ENCODE measurements at regions not wholly inside any gene's neighbourhood (a gene's known extent, or its start where the extent isn't known, plus 50 kb on each side); places are given as distances from the start of the nearest gene placed in this dataset.
A peak's percentile ranks its signal among the peaks of the same experiment; 100 is the strongest.

DNA sequence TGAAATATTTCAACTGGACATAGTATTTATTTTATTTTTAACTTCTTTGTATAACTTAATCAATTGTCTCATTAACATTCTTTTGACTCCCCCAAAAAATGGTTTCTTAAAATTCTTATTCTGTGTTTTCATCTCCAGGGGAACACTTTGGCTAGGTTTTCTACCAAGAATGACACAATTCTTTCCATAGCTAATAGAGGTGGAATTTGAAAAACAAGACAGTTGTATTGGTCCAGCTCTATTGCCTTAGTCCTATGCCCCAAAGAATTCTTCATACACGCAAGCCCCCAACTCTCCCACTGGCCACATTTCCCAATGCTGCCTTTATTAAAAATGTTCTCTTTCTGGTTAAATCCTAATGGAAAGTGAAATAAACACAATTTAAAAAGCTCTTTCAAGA lies 104.7 kb upstream of the PKDCC start:
- no peak for DNase-seq

DNA sequence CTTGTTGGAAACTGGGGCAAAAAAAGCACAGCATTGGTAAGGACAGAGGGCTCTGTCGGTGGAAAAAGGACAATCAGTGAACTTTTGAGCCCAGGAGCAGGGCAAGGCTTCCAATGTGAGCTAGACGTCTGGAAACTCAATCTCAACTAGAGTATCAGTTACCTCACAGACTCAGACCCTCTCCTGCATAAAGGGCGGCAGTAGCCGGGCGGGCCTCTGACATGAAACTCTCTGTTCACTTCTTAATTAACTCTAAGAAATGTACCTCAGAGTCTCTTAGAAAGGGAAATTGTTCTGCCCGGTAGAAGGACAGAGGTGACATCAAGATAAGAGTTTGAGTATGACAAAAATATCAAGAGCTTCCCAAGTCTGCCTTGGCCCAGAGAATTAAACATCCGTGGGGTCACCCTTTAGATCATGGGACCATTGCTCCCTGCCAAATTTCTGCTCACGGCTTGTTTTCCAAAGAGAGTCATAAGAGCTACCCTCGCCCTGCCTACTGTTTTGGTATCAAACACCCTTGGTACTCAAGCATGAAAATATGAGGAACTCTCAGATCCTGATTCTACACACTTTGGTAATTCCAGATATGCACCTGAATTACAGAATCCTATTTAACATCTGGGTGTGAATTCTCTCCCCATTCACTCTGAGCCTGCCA lies 103.5 kb upstream of the PKDCC start:
- no peak for DNase-seq

DNA sequence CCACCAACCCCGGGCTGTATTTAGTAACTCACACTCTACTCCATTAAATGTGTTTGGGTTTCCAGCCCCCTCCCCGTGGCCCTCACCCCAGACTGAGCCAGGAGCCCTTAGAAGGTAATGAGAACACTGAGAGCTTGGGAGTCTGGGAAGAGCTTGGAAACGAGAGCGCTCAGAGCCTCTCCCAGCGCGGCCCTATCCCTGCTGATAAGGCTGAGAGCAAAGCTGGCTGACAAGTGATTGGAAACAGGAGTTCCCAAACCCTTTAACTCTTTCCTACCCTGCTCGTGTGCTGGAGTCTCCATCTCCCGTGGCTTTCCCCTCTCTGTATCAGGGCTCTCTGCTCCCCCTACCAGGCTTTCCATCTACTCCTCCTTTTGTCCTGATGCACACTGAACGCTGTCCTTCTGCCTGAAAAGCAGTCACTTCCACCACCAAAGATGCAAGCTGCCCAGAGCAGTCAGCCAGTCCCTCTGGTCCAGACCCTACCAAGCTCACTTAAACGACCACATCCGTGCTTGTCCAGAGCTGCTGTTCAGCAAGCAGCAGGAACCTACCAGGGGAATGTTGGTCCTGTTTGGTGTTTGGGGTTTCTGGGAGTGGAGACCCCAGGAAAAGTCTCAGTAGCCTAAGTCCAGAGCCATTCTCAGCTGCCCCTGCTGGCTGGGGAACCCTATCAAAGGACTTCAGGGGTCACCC lies 100.0 kb upstream of the PKDCC start:
- no peak for DNase-seq

DNA sequence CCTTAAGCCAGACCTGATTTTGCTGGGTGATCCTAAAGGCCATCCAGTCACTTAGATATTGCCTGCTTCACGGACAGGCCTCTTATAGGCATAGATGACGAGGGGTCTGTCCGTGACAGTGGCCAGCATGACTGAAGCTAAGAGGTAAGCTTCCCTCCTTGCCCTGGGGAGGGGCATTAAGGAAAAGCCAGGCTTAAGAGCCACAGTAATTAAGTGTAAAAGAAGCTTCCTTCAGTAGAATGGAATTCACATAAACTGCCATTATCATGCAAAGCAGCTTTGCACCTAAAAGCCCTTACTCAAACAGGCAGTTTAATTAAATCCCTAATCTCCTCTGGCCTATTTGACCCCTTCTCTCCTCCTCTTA lies 99.4 kb upstream of the PKDCC start:
- DNase-seq, result no peak

DNA sequence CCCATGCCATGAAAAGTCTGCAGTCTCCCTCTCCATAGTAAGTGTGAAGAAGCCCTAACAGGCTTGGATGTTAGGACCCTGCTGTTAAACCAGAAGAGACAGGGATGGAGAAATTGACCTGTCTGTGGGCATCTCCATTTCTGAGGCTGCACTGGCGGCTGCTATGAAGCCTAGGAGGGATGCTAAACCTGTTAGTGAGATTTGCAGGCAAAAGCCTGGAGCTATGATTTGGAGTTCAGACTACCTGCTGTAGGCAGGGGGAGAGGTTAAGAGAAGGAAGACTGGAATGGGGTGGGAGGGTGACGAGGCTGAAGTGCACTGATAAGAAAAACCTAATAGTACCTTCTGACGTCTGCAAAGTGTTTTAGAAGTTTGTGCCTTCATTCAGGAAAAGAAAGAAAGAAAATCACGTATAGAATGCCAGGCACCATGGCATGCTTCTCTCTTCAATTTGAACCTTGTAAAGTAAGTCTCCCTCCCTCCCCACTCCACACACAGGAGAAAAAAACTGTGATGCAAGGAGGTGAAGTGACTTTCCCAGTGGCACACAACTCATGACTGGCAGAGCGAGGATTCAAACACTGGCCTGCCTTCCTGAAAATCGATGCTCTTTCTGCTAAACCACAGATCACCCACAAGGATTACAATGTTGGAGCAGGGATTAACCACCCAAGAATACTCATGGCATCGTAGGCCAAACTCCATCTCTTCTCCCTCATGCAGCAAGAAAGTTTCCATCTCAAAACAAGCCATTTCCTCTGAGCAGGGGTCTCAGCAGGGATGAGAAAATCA lies 98.5 kb upstream of the PKDCC start:
- no peak for DNase-seq

DNA sequence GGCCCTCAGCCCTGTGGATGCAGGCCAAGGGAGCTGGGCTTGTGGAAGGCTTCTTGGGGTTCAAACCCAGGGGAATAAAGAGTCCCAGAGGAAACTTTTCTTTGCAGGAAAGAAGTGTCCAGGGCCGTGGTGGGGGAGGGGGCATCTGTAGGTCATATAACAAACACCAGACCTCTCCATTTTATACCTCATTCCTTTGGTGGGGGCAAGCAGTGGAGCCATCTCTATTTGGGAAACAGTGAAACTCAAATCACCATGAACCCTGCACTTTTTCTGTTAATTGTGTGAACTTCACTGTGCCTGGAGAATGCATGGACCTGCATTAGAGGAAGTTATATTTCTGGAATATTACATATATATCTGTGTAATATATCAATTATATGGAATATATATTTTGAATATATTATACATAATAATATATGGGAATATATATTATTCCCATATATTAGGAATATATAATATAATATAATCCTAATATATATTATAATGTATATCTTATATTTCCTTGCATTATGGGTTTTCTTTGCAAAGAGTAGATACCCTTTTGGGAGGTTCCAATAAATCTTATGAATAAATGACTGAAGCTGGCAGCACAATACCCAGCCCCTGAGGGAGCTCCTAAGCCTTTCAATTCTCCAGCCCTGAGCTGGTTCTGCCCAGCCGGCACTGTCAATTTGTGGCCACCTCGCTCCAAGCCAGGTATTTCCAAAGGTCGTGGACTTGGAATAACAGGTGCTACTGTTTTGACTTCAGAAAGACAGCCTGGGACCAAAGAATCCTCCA lies 97.7 kb upstream of the PKDCC start:
- no peak for DNase-seq

DNA sequence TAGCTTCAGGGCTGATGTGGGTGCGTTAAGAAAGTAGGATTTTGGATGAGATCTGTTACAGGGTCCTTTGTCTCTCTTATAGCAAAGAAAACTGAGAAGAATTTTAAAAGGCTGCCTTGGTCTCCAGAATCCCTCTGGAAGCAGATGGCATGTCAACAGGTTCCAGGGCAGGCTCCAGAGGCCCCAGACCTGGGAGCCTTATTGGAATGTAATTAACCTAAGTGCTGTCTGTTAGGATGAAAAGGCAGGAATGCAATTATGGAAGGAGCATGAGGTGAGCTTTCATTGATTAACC lies 97.2 kb upstream of the PKDCC start:
- no peak for DNase-seq

DNA sequence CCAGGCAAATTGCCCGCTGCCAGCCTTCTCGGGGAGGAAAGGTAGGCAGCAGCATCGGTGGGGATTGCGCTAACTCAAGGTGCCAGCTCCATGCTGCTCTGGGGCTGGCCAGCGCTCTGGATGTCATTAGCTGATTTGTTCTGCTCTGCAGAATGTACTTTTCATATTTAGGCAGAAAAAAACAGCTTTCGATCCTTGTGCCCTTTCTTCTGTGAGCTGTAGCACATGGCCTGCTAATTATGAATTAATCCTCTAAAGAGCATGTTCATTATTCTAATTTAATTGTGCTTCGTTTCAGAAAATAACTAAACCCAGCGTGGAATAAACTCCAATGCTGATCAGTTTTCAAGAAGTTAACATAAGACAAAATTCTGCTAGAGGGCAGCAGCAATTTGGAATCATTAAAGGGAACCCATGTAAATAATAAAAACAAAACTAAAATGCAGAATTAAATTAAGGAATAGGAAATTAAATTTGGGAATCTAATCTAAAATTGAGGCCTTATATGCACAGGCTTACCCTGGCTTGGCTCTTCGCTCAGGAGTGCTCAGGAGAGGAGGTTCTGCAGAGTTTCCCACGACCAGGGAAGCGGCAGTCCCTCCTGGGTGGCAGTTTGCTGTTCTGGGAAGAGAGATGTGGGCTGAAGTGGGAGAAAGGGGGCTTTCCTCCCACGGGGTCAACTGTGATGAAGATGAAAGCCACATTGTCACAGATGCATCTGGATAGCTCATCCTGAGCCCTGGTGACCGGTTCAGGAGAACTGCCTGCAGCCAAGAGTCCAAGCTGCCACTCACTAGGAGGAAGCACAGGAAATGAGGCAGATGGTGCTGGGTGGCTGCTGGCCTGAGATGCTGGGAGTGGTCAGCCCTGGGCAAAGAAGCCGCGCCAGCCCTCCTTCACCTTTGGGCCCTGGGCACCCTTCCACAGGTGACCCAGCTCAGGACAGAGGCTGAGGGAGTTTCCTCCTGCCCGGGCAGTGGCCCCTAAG lies 93.2 kb upstream of the PKDCC start:
- DNase-seq, result no peak

DNA sequence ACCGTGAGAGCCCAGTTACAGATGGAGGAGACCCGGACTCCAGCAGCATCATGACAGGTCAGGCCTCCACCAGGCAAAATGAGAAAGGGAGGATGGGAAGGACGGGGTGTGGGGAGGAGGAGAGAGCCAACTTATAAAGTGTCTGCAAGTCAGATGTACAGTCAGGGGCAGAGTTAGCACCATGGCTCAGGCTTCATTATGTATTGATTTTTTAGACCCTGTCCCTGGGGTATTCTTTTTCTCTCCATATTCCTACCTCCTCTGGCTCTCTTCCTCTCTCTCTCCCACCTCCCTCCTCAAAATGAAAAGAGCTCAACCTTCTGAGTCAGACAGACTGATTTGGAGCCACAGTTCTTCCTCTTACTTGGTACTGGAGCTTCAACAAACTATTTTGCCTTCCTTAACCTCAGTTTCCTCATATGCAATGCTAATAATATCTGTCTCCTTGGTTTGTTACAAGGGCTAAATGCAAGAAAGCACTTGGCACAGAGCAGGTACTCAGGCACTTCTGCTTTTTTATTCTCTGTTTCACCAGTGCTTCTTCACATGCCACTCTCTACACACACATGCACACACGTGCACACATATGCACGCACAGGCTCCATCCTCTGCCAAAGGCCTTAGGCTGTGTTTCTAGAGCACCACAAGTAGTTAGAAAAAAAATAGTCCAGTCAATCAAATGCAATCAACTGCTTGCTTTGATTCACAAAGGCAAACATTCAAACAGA lies 92.3 kb upstream of the PKDCC start:
- DNase-seq, result peak in 1 of 3 donors; percentile 9

DNA sequence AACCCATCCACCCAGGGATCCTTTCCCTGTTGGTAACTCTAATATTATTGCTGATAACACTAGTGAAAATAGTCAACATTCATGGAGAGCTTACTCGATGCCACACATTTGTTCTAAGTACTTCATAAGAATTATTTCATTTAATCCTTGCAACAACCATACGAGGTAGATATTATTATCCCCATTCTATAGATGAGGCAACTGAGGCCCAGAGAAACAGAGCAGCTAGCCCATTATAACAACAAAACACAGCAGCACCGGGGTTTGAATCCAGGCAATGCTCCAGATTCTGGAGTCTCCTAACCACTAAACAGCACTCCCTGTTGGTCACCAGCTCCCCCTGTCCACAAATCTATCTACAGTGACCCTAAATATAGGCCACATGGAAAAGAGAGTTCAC lies 90.4 kb upstream of the PKDCC start:
- no peak for DNase-seq

DNA sequence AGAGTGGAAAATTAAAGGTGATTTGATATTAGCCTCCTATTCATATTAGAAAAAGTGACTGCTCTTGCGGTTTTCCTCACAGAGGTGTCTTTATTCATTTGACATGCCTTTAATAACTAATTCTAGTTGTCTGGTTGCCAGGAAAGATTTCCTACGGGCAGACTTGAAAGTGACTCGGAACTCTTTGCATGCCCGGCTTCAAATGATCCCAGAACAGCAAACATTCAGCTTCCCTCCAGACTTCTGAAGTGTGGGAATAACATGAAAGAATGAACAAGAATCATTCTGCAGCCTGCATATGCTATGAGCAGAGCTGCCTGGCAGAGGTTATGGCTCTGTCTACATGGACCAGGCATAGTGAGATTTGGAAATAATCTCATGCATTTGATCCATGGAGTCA lies 89.6 kb upstream of the PKDCC start:
- DNase-seq, result no peak

DNA sequence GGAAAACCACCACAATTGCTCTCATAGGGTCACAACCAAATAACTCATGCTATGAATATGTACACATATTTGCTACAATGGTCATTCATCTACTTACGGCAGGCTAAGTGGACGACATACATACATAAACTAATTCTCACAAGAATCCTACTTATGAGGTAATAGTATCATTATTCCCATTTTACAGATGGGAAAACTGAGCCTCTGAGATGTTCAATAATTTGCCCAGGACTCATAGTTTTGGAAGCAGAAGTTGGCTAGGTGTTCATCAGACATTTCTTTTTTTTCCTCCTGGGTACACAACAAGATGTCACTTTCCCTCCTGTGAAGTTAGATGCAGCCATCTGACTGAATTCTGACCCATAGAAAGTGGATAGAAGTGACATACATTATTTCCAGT lies 89.0 kb upstream of the PKDCC start:
- no peak for DNase-seq

DNA sequence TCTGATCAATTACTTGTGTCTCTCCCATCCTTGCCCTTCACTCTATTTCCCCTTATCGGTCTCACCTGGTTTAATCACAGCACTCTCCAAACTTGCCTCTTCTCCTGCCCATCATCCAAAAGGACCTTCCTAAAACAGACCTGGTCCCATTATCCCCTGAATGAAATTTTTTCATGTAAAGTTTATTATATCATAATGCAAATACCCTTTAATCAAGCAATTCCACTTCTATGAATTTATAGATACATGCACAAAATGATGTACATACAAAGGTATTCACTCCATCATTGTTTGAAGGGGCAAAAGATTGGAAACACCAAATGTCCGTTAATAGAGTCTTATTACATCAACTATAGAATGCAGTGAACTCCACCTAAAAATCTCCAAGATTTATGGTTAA lies 88.1 kb upstream of the PKDCC start:
- no peak for DNase-seq

DNA sequence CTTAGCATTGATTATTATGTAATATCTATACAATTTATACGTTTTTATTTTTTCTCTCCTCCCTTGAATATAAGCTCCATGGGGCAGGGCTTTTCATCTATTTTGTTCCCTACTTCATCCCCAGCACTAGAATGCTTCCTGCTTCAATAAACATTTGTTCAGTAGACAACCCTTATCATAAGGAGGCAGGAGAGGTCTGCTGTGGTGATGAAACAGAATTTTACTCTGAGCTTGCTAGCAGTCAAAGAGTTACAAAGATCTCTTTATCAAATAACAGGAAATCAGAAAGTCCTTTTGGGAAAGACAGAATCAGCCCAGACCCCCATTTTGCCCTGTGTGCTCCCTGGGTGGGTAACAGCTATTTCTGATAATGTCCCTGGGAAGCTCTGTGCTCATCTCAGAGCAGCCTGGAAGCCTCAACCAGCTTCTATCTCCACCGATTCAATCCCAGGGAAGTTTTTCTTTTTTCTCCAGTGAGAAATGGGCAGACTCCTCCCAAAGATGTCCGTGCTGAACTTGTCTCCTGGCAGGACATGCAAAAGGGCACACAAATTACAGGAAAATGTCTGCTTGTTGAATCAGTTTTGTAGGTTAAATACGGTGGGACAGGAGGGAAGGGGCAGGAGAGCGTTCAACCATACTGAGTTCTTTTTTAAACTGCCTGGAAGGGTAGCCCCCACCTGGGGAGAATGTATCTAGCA lies 84.7 kb upstream of the PKDCC start:
- DNase-seq, result no peak

DNA sequence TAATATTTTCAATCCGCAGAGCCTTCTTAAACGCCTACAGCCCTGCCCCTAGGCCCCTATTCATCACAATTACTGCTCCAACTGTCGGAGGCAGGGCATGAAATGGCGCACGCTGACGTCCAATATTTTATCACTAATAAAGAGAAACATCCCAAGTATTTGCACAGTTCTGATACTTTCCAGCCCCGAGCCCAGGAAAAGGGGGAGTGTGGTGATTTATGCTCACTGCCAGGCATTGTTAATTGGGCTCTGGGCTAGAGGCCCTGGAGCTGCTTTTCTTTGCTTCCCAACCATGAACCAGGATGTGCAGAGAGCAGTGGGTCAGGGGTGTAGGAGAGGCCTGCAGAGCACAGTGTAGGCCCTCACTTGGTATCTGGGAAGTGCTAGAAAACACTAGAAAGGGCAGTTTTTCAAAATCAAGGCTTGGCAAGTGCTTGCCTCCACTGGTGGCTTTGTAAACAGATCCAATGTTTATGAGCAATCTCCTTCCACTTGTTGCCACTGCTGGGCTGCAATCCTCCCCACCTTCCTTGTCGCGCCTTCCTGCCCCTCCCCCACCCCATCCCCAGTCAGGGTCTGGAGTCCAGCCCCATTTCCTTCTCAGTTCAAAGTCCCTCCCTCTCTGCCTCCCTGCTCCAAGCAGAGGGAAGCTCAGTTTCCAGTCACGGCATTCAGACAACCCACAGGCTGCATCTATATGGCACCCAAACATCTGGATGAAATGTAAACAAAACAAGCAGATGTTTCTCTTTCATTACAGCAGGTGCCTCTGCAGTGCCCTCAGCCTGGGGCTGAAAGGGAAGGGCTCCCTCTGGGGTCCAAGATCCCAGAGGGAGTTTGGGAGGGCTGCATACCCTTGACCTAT lies 83.9 kb upstream of the PKDCC start:
- DNase-seq, result no peak

DNA sequence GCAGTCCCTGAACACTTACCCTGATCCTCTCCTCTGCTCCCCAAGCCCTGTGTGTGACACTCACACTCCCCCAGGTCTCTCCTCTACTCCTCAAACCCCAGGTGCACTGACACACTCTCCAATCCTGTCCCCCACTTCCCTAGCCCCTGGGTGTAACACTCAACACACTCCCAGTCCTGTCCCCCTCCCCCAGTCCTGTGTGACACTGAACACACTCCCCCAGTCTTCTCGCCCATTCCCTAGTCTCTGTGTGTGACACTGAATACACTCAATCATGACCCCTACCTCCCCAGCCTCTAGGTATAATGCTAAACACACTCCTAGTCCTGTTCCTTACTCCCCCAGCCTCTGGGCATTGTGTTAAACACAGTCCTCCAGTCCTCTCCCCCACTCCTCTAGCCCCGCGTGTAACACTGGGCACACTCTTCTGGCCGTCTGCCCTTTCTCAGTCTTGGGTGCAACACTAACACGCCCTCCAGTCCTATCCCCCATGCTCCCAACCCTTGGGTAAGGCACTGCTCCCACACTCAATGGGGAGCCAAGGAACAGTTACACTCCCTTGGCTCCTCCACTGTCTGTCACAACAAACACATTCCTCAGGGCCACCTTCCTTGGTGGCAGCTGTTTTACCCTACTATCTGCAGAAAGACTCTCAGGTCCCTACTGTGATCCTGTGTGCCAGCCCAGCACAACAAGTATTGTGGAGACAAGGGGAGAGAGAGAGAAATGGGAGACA lies 82.5 kb upstream of the PKDCC start:
- DNase-seq, result no peak

DNA sequence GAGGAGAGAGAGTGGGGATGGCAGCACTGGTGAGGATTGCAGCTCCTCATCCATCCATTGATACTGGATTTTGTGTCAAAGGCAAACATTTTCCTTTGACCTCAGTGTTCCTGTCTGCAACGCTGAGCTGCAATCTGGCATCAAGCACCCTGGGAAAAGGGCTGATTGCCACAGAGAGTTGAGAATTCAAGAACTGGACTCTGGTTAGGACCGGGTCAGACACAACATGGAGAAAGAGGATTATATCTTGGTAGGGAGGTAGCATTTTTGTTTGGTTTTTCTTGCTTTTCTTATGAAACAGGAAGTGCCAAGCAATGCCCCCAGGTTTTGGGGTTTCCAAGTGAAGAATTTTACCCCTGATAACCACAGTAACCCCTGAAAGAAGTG lies 81.9 kb upstream of the PKDCC start:
- DNase-seq, result no peak

DNA sequence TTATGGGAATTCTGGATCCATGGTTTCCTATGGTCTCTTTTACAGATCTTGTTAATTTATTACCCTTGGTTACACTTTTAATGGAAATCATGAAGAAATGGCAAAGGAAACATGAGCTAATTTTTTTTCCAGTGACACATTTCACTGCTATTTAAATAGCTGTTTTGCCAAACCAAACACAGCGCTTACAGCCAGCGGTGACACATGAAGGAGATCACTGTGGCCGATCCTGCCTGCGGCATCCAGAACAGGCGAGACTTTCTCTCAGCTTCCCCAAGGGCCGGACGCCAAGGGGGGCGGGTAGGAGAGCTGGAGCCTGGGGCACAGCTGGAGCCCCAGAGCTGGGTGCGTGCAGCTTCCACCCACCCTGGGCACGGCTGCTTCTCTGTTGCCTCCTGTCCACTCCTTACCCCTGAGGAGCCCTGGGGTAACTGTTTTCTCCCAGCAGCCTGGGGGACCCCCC lies 81.4 kb upstream of the PKDCC start:
- peak in 1 of 3 donors; percentile 8 for DNase-seq

DNA sequence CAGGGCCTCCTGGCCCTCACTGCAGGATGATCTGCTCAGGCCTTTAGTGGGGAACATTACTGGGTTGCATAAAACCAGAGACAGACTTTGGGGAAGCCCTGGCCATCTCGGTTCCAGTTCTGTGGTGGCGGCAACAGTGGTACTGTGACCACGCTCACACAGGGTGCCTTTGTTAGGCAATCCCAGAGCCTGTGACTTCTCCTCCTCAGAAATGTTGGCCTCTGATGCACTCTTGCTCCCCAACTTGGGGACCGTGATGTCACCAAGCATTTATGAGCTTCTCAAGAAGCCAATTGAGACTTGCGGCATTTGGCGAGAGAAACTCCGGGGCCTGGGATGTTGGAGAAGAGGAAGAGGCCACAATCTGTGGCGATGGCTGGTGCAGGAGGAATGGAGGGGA lies 80.9 kb upstream of the PKDCC start:
- peak in 2 of 3 donors; percentile 52 to 64 for DNase-seq
